GM10266 (cell line): ENCODE measurements at regions not wholly inside any gene's neighbourhood (a gene's known extent, or its start where the extent isn't known, plus 50 kb on each side); places are given as distances from the start of the nearest gene placed in this dataset.

Experiments
- DNase-seq: peaks from one replicate; pipeline ENCODE4 v3.0.0; 2012; ENCODE audit errors: extremely low spot score
- CTCF ChIP-seq: IDR thresholded peaks from 2 replicates; pipeline ENCODE4 v1.5.1; 2012; ENCODE audit warnings: mild to moderate bottlenecking, low read depth; ENCODE audit not compliant: control insufficient read depth, insufficient read depth; ENCODE audit errors: missing control alignments

GRCh38 chr18:66193938-66194337 lies 410.0 kb downstream of the CDH19 start:
- TF ChIP-seq CTCF = no peak
- no peak for DNase-seq

- TF ChIP-seq CTCF = no peak
- DNase-seq = no peak
Observed at GRCh38 chr18:66193394-66193793, 410.5 kb downstream of the CDH19 start.

- no peak for TF ChIP-seq CTCF
- DNase-seq = no peak
Observed at GRCh38 chr18:66168685-66169235, 417.9 kb downstream of the CDH7 start.

- no peak for TF ChIP-seq CTCF
- DNase-seq = no peak
Observed at GRCh38 chr18:66167829-66168684, 417.2 kb downstream of the CDH7 start.

GRCh38 chr18:66160007-66160406 lies 409.2 kb downstream of the CDH7 start:
- no peak for TF ChIP-seq CTCF
- DNase-seq = no peak

GRCh38 chr18:66159451-66159850 lies 408.6 kb downstream of the CDH7 start:
- no peak for TF ChIP-seq CTCF
- DNase-seq = no peak
